Keratinocyte (primary cell): ENCODE measurements at regions not wholly inside any gene's neighbourhood (a gene's known extent, or its start where the extent isn't known, plus 50 kb on each side); places are given as distances from the start of the nearest gene placed in this dataset.

ENCODE experiments used
- DNase-seq: peaks from one replicate; pipeline ENCODE4 v3.0.0-alpha.2; 2011; ENCODE audit warnings: low read depth, missing footprints, low spot score
- FAIRE-seq: peaks from 2 replicates; lab custom pipeline; 2011; peaks lifted over from hg19 to GRCh38; lab: Jason Lieb, UNC
- H2AFZ ChIP-seq: 2 replicates; pipeline ENCODE4 v1.6.0; 2012; ENCODE audit warnings: low read length, control low read depth, inconsistent platforms; ENCODE audit not compliant: control insufficient read depth
- H3K27ac ChIP-seq: 2 replicates; pipeline ENCODE4 v1.5.1; 2011; ENCODE audit warnings: low read length; ENCODE audit not compliant: control insufficient read depth, insufficient read depth
- H3K27me3 ChIP-seq: 3 replicates; pipeline ENCODE4 v1.6.0; 2011; ENCODE audit warnings: low read length; ENCODE audit not compliant: control insufficient read depth, insufficient read depth; ENCODE audit errors: extremely low read depth
- H3K36me3 ChIP-seq, 2 experiments: 2 replicates in 1 of 2; 3 replicates in 1 of 2; pipeline ENCODE4 v1.5.1; 2011; ENCODE audit warnings: low read length in 2 of 2, mild to moderate bottlenecking in 1 of 2; ENCODE audit not compliant: control insufficient read depth in 2 of 2, insufficient read depth in 2 of 2; ENCODE audit errors: extremely low read depth in 1 of 2
- H3K4me1 ChIP-seq: 3 replicates; pipeline ENCODE4 v1.5.1; 2011; ENCODE audit warnings: low read length; ENCODE audit not compliant: control insufficient read depth, insufficient read depth; ENCODE audit errors: extremely low read depth
- H3K4me2 ChIP-seq: 3 replicates; pipeline ENCODE4 v1.6.0; 2011; ENCODE audit warnings: low read depth, low read length; ENCODE audit not compliant: control insufficient read depth, insufficient read depth; ENCODE audit errors: extremely low read depth
- H3K4me3 ChIP-seq, 3 experiments: fragments of 200-600 bp in 1 of 3; sonication (generic) in 1 of 3; 2 replicates in 2 of 3; 3 replicates in 1 of 3; pipeline ENCODE4 v1.5.1; 2011 to 2016; ENCODE audit warnings: low read length in 3 of 3, mild to moderate bottlenecking in 3 of 3, control low read depth in 2 of 3, inconsistent platforms in 1 of 3, low read depth in 1 of 3, mixed read lengths in 1 of 3, mixed run types in 1 of 3, moderate library complexity in 1 of 3; ENCODE audit not compliant: control insufficient read depth in 2 of 3, insufficient read depth in 2 of 3; ENCODE audit errors: extremely low read depth in 1 of 3
- H3K79me2 ChIP-seq: 2 replicates; pipeline ENCODE4 v1.6.0; 2012; ENCODE audit warnings: low read length; ENCODE audit not compliant: control insufficient read depth, insufficient read depth
- H3K9ac ChIP-seq: 3 replicates; pipeline ENCODE4 v1.6.0; 2011; ENCODE audit warnings: low read length; ENCODE audit not compliant: control insufficient read depth, insufficient read depth; ENCODE audit errors: extremely low read depth
- H3K9me1 ChIP-seq: 3 replicates; pipeline ENCODE4 v1.6.0; 2011; ENCODE audit warnings: low read length; ENCODE audit not compliant: control insufficient read depth, insufficient read depth; ENCODE audit errors: extremely low read depth
- H3K9me3 ChIP-seq: 2 replicates; pipeline ENCODE4 v1.5.1; 2012; ENCODE audit warnings: low read depth, low read length; ENCODE audit not compliant: control insufficient read depth
- H4K20me1 ChIP-seq: 3 replicates; pipeline ENCODE4 v1.6.0; 2011; ENCODE audit warnings: low read length; ENCODE audit not compliant: control insufficient read depth, insufficient read depth; ENCODE audit errors: extremely low read depth
- EZH2 ChIP-seq: IDR thresholded peaks from one replicate; pipeline ENCODE4 v1.6.1; 2012; ENCODE audit warnings: inconsistent platforms, mild to moderate bottlenecking, low read length, moderate library complexity
- dilution Hi-C: fragments of 300-500 bp; cut with MboI; formaldehyde crosslinking; loops from one replicate; pipeline ENCODE4 v1.7.0; 2020; ENCODE audit warnings: low sequenced_read_pairs; ENCODE audit not compliant: extremely low pct_ligation_motif_present
- TF ChIP-seq, protein P1 (sequence below), 3 experiments: IDR thresholded peaks in 1 of 3; conservative IDR thresholded peaks in 1 of 3; optimal IDR thresholded peaks in 1 of 3; 2 replicates in 2 of 3; 3 replicates in 1 of 3; pipeline versions ENCODE3 to v1.5.1; 2011; ENCODE audit warnings: low read length in 3 of 3, mild to moderate bottlenecking in 3 of 3, moderate library complexity in 2 of 3, control low read depth in 1 of 3, inconsistent platforms in 1 of 3; ENCODE audit not compliant: insufficient read depth in 2 of 3; ENCODE audit errors: extremely low read depth in 1 of 3

DNA sequence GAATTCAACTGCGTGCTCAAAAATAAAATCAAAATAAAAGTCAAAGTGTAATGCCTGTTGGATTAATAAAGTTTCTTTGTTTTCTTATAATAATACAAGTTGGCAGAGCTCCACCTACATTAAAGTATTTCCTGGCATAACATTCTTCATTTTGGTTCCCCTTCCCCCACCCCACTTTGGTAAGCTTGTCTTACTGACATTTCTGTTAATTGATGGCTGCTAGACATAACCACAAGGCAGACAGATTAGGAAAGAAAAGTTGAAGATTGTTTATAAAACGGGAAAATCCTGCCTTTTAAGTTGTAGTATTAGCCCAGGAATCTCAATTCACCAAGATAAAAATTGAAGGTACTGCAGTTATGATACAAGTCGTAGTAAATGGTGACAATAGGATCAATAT lies 246.5 kb upstream of the RPS6KA3 start:
- H3K4me2 ChIP-seq, result no peak overlapping the region
- H3K4me1 ChIP-seq, result peaks cover 10% of the 10 kb centered on the region
- no peak for DNase-seq
- H3K79me2 ChIP-seq, result no peaks in the 10 kb centered on the region
- FAIRE-seq, result no peak
- no peak overlapping the region for H3K27ac ChIP-seq
- H3K9me1 ChIP-seq, result no peaks in the 10 kb centered on the region
- no peak overlapping the region for H3K4me3 ChIP-seq
- H3K9me3 ChIP-seq, result no peaks in the 10 kb centered on the region
- no peak for TF ChIP-seq EZH2
- TF ChIP-seq, protein P1, sequence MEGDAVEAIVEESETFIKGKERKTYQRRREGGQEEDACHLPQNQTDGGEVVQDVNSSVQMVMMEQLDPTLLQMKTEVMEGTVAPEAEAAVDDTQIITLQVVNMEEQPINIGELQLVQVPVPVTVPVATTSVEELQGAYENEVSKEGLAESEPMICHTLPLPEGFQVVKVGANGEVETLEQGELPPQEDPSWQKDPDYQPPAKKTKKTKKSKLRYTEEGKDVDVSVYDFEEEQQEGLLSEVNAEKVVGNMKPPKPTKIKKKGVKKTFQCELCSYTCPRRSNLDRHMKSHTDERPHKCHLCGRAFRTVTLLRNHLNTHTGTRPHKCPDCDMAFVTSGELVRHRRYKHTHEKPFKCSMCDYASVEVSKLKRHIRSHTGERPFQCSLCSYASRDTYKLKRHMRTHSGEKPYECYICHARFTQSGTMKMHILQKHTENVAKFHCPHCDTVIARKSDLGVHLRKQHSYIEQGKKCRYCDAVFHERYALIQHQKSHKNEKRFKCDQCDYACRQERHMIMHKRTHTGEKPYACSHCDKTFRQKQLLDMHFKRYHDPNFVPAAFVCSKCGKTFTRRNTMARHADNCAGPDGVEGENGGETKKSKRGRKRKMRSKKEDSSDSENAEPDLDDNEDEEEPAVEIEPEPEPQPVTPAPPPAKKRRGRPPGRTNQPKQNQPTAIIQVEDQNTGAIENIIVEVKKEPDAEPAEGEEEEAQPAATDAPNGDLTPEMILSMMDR (optimal IDR thresholded peaks at IDR 0.05 in 1 of 3, IDR thresholded peaks at IDR 0.05 in 1 of 3, conservative IDR thresholded peaks at IDR 0.05 in 1 of 3; ENCODE audit: extremely low read depth in 1 of 3, insufficient read depth in 2 of 3, low read length in 3 of 3), result no peak
- no peak overlapping the region for H3K9ac ChIP-seq
- H2AFZ ChIP-seq, result no peak overlapping the region
- H3K36me3 ChIP-seq, result no peaks in the 10 kb centered on the region
- H4K20me1 ChIP-seq, result no peaks in the 10 kb centered on the region
- no peaks in the 10 kb centered on the region for H3K27me3 ChIP-seq
- dilution Hi-C loops, result no loop called here

DNA sequence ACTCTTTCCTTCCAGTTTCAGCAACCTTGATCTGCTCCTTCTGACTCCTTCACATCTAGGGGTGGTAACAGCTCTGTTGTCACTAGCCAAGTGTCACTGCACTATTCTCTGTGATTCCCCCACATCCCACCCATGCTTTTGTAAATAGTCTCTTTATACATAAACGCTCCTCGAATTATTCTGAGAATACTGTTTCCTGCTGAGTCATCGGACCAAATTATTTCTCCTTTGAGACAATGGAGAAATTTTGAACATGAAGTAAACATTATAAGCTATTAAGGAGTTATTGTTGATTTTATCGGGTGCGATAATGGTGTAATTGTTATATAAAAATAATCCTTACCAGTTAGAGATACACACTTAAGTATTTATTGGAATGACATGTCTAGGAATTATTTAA lies 245.1 kb upstream of the RPS6KA3 start:
- no peak overlapping the region for H3K27ac ChIP-seq
- no peak overlapping the region for H3K9ac ChIP-seq
- FAIRE-seq (no peak), DNase-seq (no peak)
- no peaks in the 10 kb centered on the region for H3K9me3 ChIP-seq
- no peak overlapping the region for H3K4me3 ChIP-seq
- H3K9me1 ChIP-seq, result no peaks in the 10 kb centered on the region
- H4K20me1 ChIP-seq, result no peaks in the 10 kb centered on the region
- no peaks in the 10 kb centered on the region for H3K79me2 ChIP-seq
- TF ChIP-seq EZH2, result no peak
- no peaks in the 10 kb centered on the region for H3K36me3 ChIP-seq
- no peaks in the 10 kb centered on the region for H3K27me3 ChIP-seq
- peaks cover 10% of the 10 kb centered on the region for H3K4me1 ChIP-seq
- no peak overlapping the region for H3K4me2 ChIP-seq
- dilution Hi-C loops, result no loop called here
- no peak overlapping the region for H2AFZ ChIP-seq

DNA sequence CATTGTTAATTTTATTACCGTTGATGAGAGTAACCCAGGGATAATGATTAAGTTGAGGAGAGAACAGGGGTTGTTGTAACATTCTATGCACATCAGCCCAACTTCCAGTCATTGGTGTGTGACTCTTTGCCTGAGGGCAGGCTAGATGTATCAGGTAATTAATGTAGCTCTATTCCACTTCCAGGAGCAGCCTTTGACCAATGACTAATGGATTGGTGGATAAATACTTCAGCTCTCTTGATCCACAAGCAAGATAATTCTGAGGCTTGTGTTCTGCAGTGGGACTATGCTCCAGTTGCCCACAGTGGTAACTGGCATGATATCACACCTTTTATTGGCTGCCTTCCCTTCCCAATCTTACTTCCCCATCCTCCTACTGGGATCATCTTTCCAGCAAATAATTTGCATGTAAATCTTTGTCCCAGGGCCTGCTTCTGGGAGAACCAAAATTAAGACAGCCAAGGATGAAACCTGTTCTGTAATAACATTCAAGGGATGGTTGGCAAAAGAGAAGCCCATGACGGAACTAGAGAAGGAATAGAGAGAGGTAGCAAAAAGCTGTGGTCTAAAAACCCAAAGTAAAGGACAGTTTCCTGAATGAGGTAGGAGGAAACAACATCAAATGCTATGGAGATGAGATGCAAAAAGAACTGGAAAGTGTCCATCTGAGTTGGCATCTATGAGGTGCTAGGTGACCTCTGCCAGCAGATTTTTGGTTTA lies 241.4 kb upstream of the RPS6KA3 start:
- DNase-seq, result no peak

More for the DNA sequence above, 241.4 kb upstream of the RPS6KA3 start:
- dilution Hi-C loops, result no loop called here
- Histone ChIP-seq H3K27ac (no peak overlapping the region), H2AFZ (no peak overlapping the region), H3K36me3 (no peaks in the 10 kb centered on the region), H4K20me1 (no peaks in the 10 kb centered on the region), H3K4me2 (no peak overlapping the region), H3K9ac (no peak overlapping the region), H3K79me2 (no peaks in the 10 kb centered on the region), H3K4me3 (no peak overlapping the region), H3K27me3 (no peaks in the 10 kb centered on the region), H3K9me3 (no peaks in the 10 kb centered on the region), H3K4me1 (no peaks in the 10 kb centered on the region), H3K9me1 (no peaks in the 10 kb centered on the region)
- TF ChIP-seq, protein P1 (optimal IDR thresholded peaks at IDR 0.05 in 1 of 3, IDR thresholded peaks at IDR 0.05 in 1 of 3, conservative IDR thresholded peaks at IDR 0.05 in 1 of 3; ENCODE audit: extremely low read depth in 1 of 3, insufficient read depth in 2 of 3, low read length in 3 of 3), result no peak
- no peak for TF ChIP-seq EZH2
- no peak for FAIRE-seq
